ENCODE measurements at regions not wholly inside any gene's neighbourhood (a gene's known extent, or its start where the extent isn't known, plus 50 kb on each side); places are given as distances from the start of the nearest gene placed in this dataset.

DNA sequence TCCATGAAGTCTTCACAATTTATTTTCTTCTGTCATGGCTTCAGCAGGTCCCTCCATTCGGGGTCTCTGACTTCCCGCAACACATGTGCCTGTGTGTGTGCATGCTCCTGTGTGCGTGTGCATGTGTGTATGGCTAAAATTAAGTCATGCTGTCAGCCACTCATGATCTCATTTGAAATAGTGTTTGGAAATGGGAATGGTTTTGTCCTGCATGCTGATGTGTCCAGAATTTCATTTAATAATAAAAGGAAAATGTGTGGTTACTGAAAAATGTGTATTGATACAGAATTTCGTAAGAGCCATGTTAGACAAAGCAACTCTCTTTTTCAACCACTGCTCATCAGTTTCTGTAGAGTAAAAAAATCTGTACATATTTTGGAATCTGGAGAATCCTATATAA is 123.8 kb upstream of the PRDX6 start:
- no peak for TF ChIP-seq TAF1 (IDR thresholded peaks at IDR 0.05; ENCODE audit: borderline replicate concordance, low read depth, low read length)
- no peak for TF ChIP-seq POLR2AphosphoS5 (IDR thresholded peaks at IDR 0.05; ENCODE audit: low read depth, low read length)
- no peak for TF ChIP-seq POLR2A (IDR thresholded peaks at IDR 0.05; ENCODE audit: low read depth, low read length)

Data from GM12892 (cell line).